Endothelial cell of umbilical vein (primary cell): ENCODE measurements at regions not wholly inside any gene's neighbourhood (a gene's known extent, or its start where the extent isn't known, plus 50 kb on each side); places are given as distances from the start of the nearest gene placed in this dataset.

Experiments
- BruUV-seq: library from RNA; stranded (reverse); fragments of 400-500 nt; replicated peaks from 2 replicates; lab custom pipeline; 2021; lab: Mats Ljungman, UMichigan
- CTCF ChIA-PET: fragments of 300-600, 350-600 bp; sonication (Branson Sonifier 250); formaldehyde crosslinking; loops from one replicate; lab custom pipeline; 2021; ENCODE audit warnings: antibody characterized with exemption, inconsistent platforms; lab: Charles Lee
- POLR2A ChIA-PET: fragments of 300-600, 350-600 bp; sonication (Branson Sonifier 250); formaldehyde crosslinking; loops from one replicate; lab custom pipeline; 2021; ENCODE audit warnings: antibody characterized with exemption, inconsistent platforms; lab: Charles Lee
- DNase-seq: peaks from one replicate; pipeline ENCODE4 v3.0.0-alpha.2; 2011; ENCODE audit warnings: low read depth, low spot score
- FAIRE-seq: peaks from 2 replicates; lab custom pipeline; 2011; peaks lifted over from hg19 to GRCh38; lab: Jason Lieb, UNC
- H2AFZ ChIP-seq: 2 replicates; pipeline ENCODE4 v1.6.0; 2012; ENCODE audit warnings: low read depth, low read length, control low read depth, inconsistent platforms
- H3K27ac ChIP-seq: 2 replicates; pipeline ENCODE4 v1.5.1; 2011; ENCODE audit warnings: low read depth, mild to moderate bottlenecking, control low read depth, low read length, moderate library complexity; ENCODE audit not compliant: insufficient read depth
- H3K27me3 ChIP-seq, 2 experiments: 2 replicates each; pipeline versions ENCODE4 v1.6.0 to v1.6.1; 2011; ENCODE audit warnings: low read length in 2 of 2, mixed read lengths in 1 of 2; ENCODE audit not compliant: control insufficient read depth in 2 of 2, insufficient read depth in 2 of 2
- H3K36me3 ChIP-seq, 2 experiments: 2 replicates in 1 of 2; 3 replicates in 1 of 2; pipeline ENCODE4 v1.5.1; 2011; ENCODE audit warnings: low read length in 2 of 2, mild to moderate bottlenecking in 1 of 2, moderate library complexity in 1 of 2; ENCODE audit not compliant: control insufficient read depth in 2 of 2, insufficient read depth in 2 of 2; ENCODE audit errors: extremely low read depth in 1 of 2
- H3K4me1 ChIP-seq: 3 replicates; pipeline ENCODE4 v1.5.1; 2011; ENCODE audit warnings: mild to moderate bottlenecking, low read length; ENCODE audit not compliant: control insufficient read depth, insufficient read depth; ENCODE audit errors: extremely low read depth
- H3K4me2 ChIP-seq: 2 replicates; pipeline ENCODE4 v1.6.1; 2011; ENCODE audit warnings: low read length, control low read depth, mixed read lengths; ENCODE audit not compliant: insufficient read depth
- H3K4me3 ChIP-seq, 3 experiments: fragments of 200-600 bp in 1 of 3; sonication (generic), shearing (Covaris generic) in 1 of 3; replicated peaks in 1 of 3; 2 replicates each; pipeline ENCODE4 v1.5.1; 2011 to 2016; ENCODE audit warnings: control low read depth in 3 of 3, low read length in 3 of 3, mild to moderate bottlenecking in 2 of 3, inconsistent platforms in 1 of 3, low read depth in 1 of 3, moderate library complexity in 1 of 3; ENCODE audit not compliant: insufficient read depth in 1 of 3
- H3K79me2 ChIP-seq: 2 replicates; pipeline ENCODE4 v1.6.0; 2012; ENCODE audit warnings: low read length, inconsistent platforms; ENCODE audit not compliant: control insufficient read depth, insufficient read depth
- H3K9ac ChIP-seq: replicated peaks from 2 replicates; pipeline ENCODE3; 2011; ENCODE audit warnings: low read length, control low read depth; ENCODE audit not compliant: insufficient read depth; ENCODE audit errors: extremely low read depth
- H3K9me1 ChIP-seq: replicated peaks from 3 replicates; pipeline ENCODE4 v1.6.0; 2011; ENCODE audit warnings: mild to moderate bottlenecking, low read length; ENCODE audit not compliant: control insufficient read depth, insufficient read depth; ENCODE audit errors: extremely low read depth
- H3K9me3 ChIP-seq: replicated peaks from 2 replicates; pipeline ENCODE4 v1.5.1; 2012; ENCODE audit warnings: low read length, inconsistent platforms; ENCODE audit not compliant: control insufficient read depth, insufficient read depth
- H4K20me1 ChIP-seq: replicated peaks from 2 replicates; pipeline ENCODE3; 2011; ENCODE audit warnings: mild to moderate bottlenecking, low read length; ENCODE audit not compliant: control insufficient read depth, insufficient read depth; ENCODE audit errors: extremely low read depth
- EZH2 ChIP-seq: IDR thresholded peaks from 2 replicates; pipeline ENCODE4 v1.6.1; 2012; ENCODE audit warnings: borderline replicate concordance, low read depth, mild to moderate bottlenecking, moderate library complexity, low read length, inconsistent platforms; ENCODE audit not compliant: severe bottlenecking
- FOS ChIP-seq: IDR thresholded peaks from 2 replicates; pipeline ENCODE4 v1.6.1; 2011; ENCODE audit warnings: mild to moderate bottlenecking, low read length, moderate library complexity, borderline replicate concordance; ENCODE audit not compliant: insufficient read depth
- GATA2 ChIP-seq: IDR thresholded peaks from 2 replicates; pipeline ENCODE4 v1.7.0; 2011; ENCODE audit warnings: low read depth, mild to moderate bottlenecking, moderate library complexity, mixed read lengths, low read length; ENCODE audit not compliant: insufficient read length, insufficient read depth
- JUN ChIP-seq: IDR thresholded peaks from 2 replicates; pipeline ENCODE4 v1.6.1; 2011; ENCODE audit warnings: borderline replicate concordance, low read depth; ENCODE audit not compliant: insufficient read length, insufficient read depth
- MAX ChIP-seq: IDR thresholded peaks from 2 replicates; pipeline ENCODE4 v1.6.1; 2011; ENCODE audit not compliant: insufficient read depth, insufficient read length
- MYC ChIP-seq: IDR thresholded peaks from one replicate; pipeline ENCODE4 v1.6.1; 2011; ENCODE audit warnings: mild to moderate bottlenecking, low read depth, low read length
- POLR2A ChIP-seq: IDR thresholded peaks from 2 replicates; pipeline ENCODE4 v1.6.1; 2012; ENCODE audit warnings: low read depth, mild to moderate bottlenecking, control low read depth, low read length
- POLR2AphosphoS5 ChIP-seq: IDR thresholded peaks from 2 replicates; pipeline ENCODE4 v1.6.1; 2012; ENCODE audit warnings: low read depth, mild to moderate bottlenecking, control low read depth, low read length, moderate library complexity; ENCODE audit not compliant: insufficient read depth
- dilution Hi-C: fragments of 300-500 bp; cut with MboI; formaldehyde crosslinking; loops from one replicate; pipeline ENCODE4 v1.15.0; 2019; ENCODE audit warnings: low sequenced_read_pairs; ENCODE audit not compliant: extremely low pct_ligation_motif_present
- intact Hi-C: fragments of 100-400 bp; cut with micrococcal nuclease; formaldehyde crosslinking; loops from one replicate; pipeline ENCODE4 v1.10.0; 2022
- TF ChIP-seq, protein P1 (sequence below), 2 donors: IDR thresholded peaks; 1 replicate in 1 of 2; 2 replicates in 1 of 2; pipeline ENCODE4 v1.5.1; 2011; ENCODE audit warnings: low read length in 2 of 2, mild to moderate bottlenecking in 2 of 2, moderate library complexity in 2 of 2, control low read depth in 1 of 2, inconsistent platforms in 1 of 2, low read depth in 1 of 2; ENCODE audit not compliant: insufficient read depth in 1 of 2; ENCODE audit errors: extremely low read depth in 1 of 2

- CTCF ChIA-PET = no interaction called here
- peaks cover 0 to 3% of the 10 kb centered on the region in 2 experiments for H3K27me3 ChIP-seq
Measured at GRCh38 chr18:24651434-24651833, 191.0 kb downstream of the HRH4 start.

More at GRCh38 chr18:24651434-24651833, 191.0 kb downstream of the HRH4 start:
- H2AFZ ChIP-seq = no peak overlapping the region
- no peak overlapping the region for H3K4me3 ChIP-seq
- TF ChIP-seq MYC (no peak), JUN (no peak), MAX (no peak), EZH2 (no peak), FOS (no peak), POLR2AphosphoS5 (no peak), GATA2 (no peak), POLR2A (no peak)
- TF ChIP-seq, protein P1, sequence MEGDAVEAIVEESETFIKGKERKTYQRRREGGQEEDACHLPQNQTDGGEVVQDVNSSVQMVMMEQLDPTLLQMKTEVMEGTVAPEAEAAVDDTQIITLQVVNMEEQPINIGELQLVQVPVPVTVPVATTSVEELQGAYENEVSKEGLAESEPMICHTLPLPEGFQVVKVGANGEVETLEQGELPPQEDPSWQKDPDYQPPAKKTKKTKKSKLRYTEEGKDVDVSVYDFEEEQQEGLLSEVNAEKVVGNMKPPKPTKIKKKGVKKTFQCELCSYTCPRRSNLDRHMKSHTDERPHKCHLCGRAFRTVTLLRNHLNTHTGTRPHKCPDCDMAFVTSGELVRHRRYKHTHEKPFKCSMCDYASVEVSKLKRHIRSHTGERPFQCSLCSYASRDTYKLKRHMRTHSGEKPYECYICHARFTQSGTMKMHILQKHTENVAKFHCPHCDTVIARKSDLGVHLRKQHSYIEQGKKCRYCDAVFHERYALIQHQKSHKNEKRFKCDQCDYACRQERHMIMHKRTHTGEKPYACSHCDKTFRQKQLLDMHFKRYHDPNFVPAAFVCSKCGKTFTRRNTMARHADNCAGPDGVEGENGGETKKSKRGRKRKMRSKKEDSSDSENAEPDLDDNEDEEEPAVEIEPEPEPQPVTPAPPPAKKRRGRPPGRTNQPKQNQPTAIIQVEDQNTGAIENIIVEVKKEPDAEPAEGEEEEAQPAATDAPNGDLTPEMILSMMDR (IDR thresholded peaks at IDR 0.05; ENCODE audit: extremely low read depth in 1 of 2, insufficient read depth in 1 of 2, low read depth in 1 of 2, low read length in 2 of 2) = no peak
- no peak for DNase-seq
- dilution Hi-C loops = no loop called here
- POLR2A ChIA-PET = no interaction called here
- no peak overlapping the region for H3K27ac ChIP-seq
- no peaks in the 10 kb centered on the region for H3K79me2 ChIP-seq
- no peaks in the 10 kb centered on the region for H3K9me1 ChIP-seq
- H4K20me1 ChIP-seq = no peaks in the 10 kb centered on the region
- no peaks in the 10 kb centered on the region for H3K4me1 ChIP-seq
- BruUV-seq = no TSS peak
- no peak for FAIRE-seq
- H3K9ac ChIP-seq = no peak overlapping the region
- intact Hi-C loops = no loop called here
- no peaks in the 10 kb centered on the region for H3K9me3 ChIP-seq
- no peaks in the 10 kb centered on the region for H3K36me3 ChIP-seq
- no peak overlapping the region for H3K4me2 ChIP-seq
